AG09319 (cell line): ENCODE measurements at regions not wholly inside any gene's neighbourhood (a gene's known extent, or its start where the extent isn't known, plus 50 kb on each side); places are given as distances from the start of the nearest gene placed in this dataset.

ENCODE experiments used
- DNase-seq: peaks from one replicate; pipeline ENCODE4 v3.0.0-alpha.2; 2010; ENCODE audit warnings: low read depth; ENCODE audit errors: extremely low read depth
- TF ChIP-seq, protein P1 (sequence below): IDR thresholded peaks from 2 replicates; pipeline ENCODE4 v1.5.1; 2011; ENCODE audit warnings: low read depth, mild to moderate bottlenecking, inconsistent platforms, low read length, moderate library complexity

DNA sequence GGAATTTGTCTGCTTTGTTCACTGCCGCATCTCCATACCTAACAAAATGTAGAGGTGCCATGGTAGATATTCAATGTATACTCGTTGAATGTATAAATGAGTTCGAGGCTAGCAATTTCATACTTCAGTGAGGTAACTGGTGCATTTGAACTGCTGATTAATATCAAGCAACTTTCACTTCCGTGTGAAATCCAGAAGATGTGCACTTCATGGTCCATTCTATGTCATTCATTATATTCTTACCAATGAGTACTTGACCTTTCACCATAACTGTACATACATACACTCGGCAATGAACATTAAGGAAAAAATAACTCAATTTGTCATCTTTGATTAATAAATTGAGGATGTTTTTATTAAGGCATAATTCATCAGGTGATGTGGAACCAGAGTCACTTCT, 598.5 kb downstream of the ZNF385D start:
- TF ChIP-seq, protein P1, sequence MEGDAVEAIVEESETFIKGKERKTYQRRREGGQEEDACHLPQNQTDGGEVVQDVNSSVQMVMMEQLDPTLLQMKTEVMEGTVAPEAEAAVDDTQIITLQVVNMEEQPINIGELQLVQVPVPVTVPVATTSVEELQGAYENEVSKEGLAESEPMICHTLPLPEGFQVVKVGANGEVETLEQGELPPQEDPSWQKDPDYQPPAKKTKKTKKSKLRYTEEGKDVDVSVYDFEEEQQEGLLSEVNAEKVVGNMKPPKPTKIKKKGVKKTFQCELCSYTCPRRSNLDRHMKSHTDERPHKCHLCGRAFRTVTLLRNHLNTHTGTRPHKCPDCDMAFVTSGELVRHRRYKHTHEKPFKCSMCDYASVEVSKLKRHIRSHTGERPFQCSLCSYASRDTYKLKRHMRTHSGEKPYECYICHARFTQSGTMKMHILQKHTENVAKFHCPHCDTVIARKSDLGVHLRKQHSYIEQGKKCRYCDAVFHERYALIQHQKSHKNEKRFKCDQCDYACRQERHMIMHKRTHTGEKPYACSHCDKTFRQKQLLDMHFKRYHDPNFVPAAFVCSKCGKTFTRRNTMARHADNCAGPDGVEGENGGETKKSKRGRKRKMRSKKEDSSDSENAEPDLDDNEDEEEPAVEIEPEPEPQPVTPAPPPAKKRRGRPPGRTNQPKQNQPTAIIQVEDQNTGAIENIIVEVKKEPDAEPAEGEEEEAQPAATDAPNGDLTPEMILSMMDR = no peak
- no peak for DNase-seq

DNA sequence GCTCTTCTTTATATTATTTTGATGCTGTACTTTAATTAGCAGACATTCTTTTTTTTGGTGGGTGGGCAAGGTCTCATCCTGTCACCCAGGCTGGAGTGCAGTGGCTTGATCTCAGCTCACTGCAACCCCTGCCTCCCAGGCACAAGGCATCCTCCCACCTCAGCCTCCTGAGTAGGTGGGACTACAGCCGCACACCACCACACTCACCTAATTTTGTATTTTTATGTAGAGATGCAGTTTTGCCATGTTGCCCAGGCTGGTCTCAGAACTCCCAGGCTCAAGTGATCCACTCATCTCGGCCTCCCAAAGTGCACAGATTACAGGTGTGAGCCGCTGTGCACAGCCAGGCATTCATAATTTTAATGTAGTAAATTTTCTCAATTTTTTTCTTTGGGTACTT, 608.1 kb downstream of the ZNF385D start:
- TF ChIP-seq, protein P1 = no peak
- DNase-seq = no peak

GRCh38 chr3:21142031-21142430, 609.0 kb downstream of the ZNF385D start:
- TF ChIP-seq, protein P1 = no peak
- DNase-seq = no peak

DNA sequence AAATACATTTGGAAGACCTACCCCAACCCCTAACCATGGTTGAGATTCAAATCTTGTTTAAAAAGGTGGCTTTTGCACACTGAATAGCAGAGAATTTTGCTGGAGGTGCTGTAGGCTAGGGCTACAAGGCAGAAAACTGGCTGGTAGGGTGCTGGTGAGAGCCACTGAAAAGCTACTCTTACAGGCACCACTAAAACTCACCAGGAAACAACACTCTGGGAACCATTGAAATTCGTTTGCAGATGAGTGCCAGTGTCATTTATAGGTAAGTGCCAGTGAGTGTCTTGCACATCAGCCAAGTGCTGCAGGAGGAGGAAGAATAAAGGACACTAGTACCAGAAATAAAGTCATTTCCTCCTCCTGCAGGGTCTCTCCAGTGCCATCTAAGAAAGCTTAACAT, 610.2 kb downstream of the ZNF385D start:
- DNase-seq = no peak
- TF ChIP-seq, protein P1 = no peak

- no peak for DNase-seq
- TF ChIP-seq, protein P1 = no peak
Observed at GRCh38 chr3:21138085-21138484, 612.9 kb downstream of the ZNF385D start.

- no peak for DNase-seq
- TF ChIP-seq, protein P1 = no peak
Observed at GRCh38 chr3:21132896-21133295, 618.1 kb downstream of the ZNF385D start.

- TF ChIP-seq, protein P1 = no peak
- no peak for DNase-seq
Observed at GRCh38 chr3:21120826-21121225, 630.2 kb downstream of the ZNF385D start.
